Natural killer cell treated with Interleukin-12 subunit alpha and Interleukin-12 subunit beta and Interleukin-15 and Interleukin-18, amount 100 ng/mL, for 72 hours (primary cell): ENCODE measurements at regions not wholly inside any gene's neighbourhood (a gene's known extent, or its start where the extent isn't known, plus 50 kb on each side); places are given as distances from the start of the nearest gene placed in this dataset.
"Not testable (repeated sequence)": the region's sequence is repeated elsewhere in the genome, so short reads cannot be mapped to it uniquely, and the experiment has no call there.

Experiments used
- ATAC-seq, 2 donors: fragments of 150-1000 bp; cut with Tn5 transposase in 1 of 2; sonication (Bioruptor Pico), chemical (Tn5 transposase) in 1 of 2; 2 replicates each; pipeline ENCODE4 v1.10.0; 2021
- DNase-seq: peaks from one replicate; pipeline ENCODE4 v3.0.0; 2022; ENCODE audit warnings: low spot score
- H3K27ac Mint-ChIP-seq, 2 donors: 1 replicate in 1 of 2; 2 replicates in 1 of 2; pipeline ENCODE4 v1.8.0; 2022; ENCODE audit warnings: mixed read lengths in 2 of 2, mild to moderate bottlenecking in 1 of 2, moderate library complexity in 1 of 2
- H3K27me3 Mint-ChIP-seq, 2 donors: 1 replicate in 1 of 2; 2 replicates in 1 of 2; pipeline ENCODE4 v1.8.0; 2022; ENCODE audit warnings: mixed read lengths in 2 of 2
- H3K36me3 Mint-ChIP-seq: one replicate; pipeline ENCODE4 v1.8.0; 2022; ENCODE audit warnings: mixed read lengths
- H3K4me1 Mint-ChIP-seq, 2 donors: 1 replicate in 1 of 2; 2 replicates in 1 of 2; pipeline ENCODE4 v1.8.0; 2022; ENCODE audit warnings: low read depth in 2 of 2, mixed read lengths in 2 of 2, mild to moderate bottlenecking in 1 of 2
- H3K4me3 Mint-ChIP-seq: one replicate; pipeline ENCODE4 v1.8.0; 2022; ENCODE audit warnings: mixed read lengths
- H3K9me3 Mint-ChIP-seq: 2 replicates; pipeline ENCODE4 v1.8.0; 2022; ENCODE audit warnings: mixed read lengths

GRCh38 chr2:6107290-6107689 is 415.1 kb downstream of the SOX11 start:
- ATAC-seq (no peak), DNase-seq (no peak)
- Mint-ChIP-seq H3K36me3 (no peaks in the 10 kb centered on the region), H3K9me3 (peaks cover 10% of the 10 kb centered on the region), H3K4me3 (no peak overlapping the region), H3K27ac (no peak overlapping the region), H3K4me1 (no peaks in the 10 kb centered on the region), H3K27me3 (no peaks in the 10 kb centered on the region)

GRCh38 chr2:6109831-6110230 is 417.6 kb downstream of the SOX11 start:
- ATAC-seq = no peak
- Mint-ChIP-seq H3K4me3 (no peak overlapping the region), H3K4me1 (no peaks in the 10 kb centered on the region)

GRCh38 chr2:6111781-6112261 is 419.6 kb downstream of the SOX11 start:
- peaks cover 6% of the 10 kb centered on the region for H3K9me3 Mint-ChIP-seq
- H3K4me1 Mint-ChIP-seq = no peaks in the 10 kb centered on the region
- no peaks in the 10 kb centered on the region for H3K36me3 Mint-ChIP-seq
- H3K27me3 Mint-ChIP-seq = no peaks in the 10 kb centered on the region
- no peak overlapping the region for H3K27ac Mint-ChIP-seq
- no peak for DNase-seq
- ATAC-seq = no peak
- H3K4me3 Mint-ChIP-seq = no peak overlapping the region

More at GRCh38 chr2:6109831-6110230, 417.6 kb downstream of the SOX11 start:
- no peaks in the 10 kb centered on the region for H3K27me3 Mint-ChIP-seq
- H3K27ac Mint-ChIP-seq = no peak overlapping the region
- H3K9me3 Mint-ChIP-seq = peaks cover 6% of the 10 kb centered on the region
- H3K36me3 Mint-ChIP-seq = no peaks in the 10 kb centered on the region
- DNase-seq = no peak

- no peaks in the 10 kb centered on the region for H3K27me3 Mint-ChIP-seq
- no peak overlapping the region for H3K27ac Mint-ChIP-seq
- peaks cover 3% of the 10 kb centered on the region for H3K9me3 Mint-ChIP-seq
- no peaks in the 10 kb centered on the region for H3K4me1 Mint-ChIP-seq
- ATAC-seq = no peak
- H3K36me3 Mint-ChIP-seq = no peaks in the 10 kb centered on the region
- DNase-seq = no peak
- no peak overlapping the region for H3K4me3 Mint-ChIP-seq
Measured at GRCh38 chr2:6113786-6114185, 421.6 kb downstream of the SOX11 start.

- Mint-ChIP-seq H3K4me3 (no peak overlapping the region), H3K36me3 (no peaks in the 10 kb centered on the region), H3K27me3 (no peaks in the 10 kb centered on the region), H3K4me1 (no peaks in the 10 kb centered on the region), H3K9me3 (peaks cover 20% of the 10 kb centered on the region), H3K27ac (no peak overlapping the region)
- ATAC-seq (no peak), DNase-seq (no peak)
Measured at GRCh38 chr2:6127718-6128117, 435.5 kb downstream of the SOX11 start.

- Mint-ChIP-seq H3K27ac (no peak overlapping the region), H3K27me3 (no peaks in the 10 kb centered on the region), H3K4me1 (no peaks in the 10 kb centered on the region), H3K9me3 (peaks cover 9% of the 10 kb centered on the region), H3K4me3 (no peak overlapping the region), H3K36me3 (no peaks in the 10 kb centered on the region)
- no peak for DNase-seq
- no peak for ATAC-seq
Measured at GRCh38 chr2:6139142-6139541, 447.0 kb downstream of the SOX11 start.

GRCh38 chr2:6139916-6140315 is 447.7 kb downstream of the SOX11 start:
- ATAC-seq = no peak
- Mint-ChIP-seq H3K27me3 (no peaks in the 10 kb centered on the region), H3K36me3 (peaks cover 2% of the 10 kb centered on the region), H3K4me1 (no peaks in the 10 kb centered on the region), H3K9me3 (peaks cover 11% of the 10 kb centered on the region), H3K27ac (no peak overlapping the region), H3K4me3 (no peak overlapping the region)
- no peak for DNase-seq

- H3K9me3 Mint-ChIP-seq = peaks cover 12% of the 10 kb centered on the region
- no peaks in the 10 kb centered on the region for H3K4me1 Mint-ChIP-seq
- no peaks in the 10 kb centered on the region for H3K27me3 Mint-ChIP-seq
- DNase-seq (no peak), ATAC-seq (no peak)
- H3K4me3 Mint-ChIP-seq = no peak overlapping the region
- peaks cover 4% of the 10 kb centered on the region for H3K36me3 Mint-ChIP-seq
- no peak overlapping the region for H3K27ac Mint-ChIP-seq
Measured at GRCh38 chr2:6140509-6140908, 448.3 kb downstream of the SOX11 start.

GRCh38 chr2:6143812-6144211 is 451.6 kb downstream of the SOX11 start:
- Mint-ChIP-seq H3K27me3 (no peaks in the 10 kb centered on the region), H3K4me3 (no peak overlapping the region), H3K9me3 (peaks cover 7% of the 10 kb centered on the region), H3K4me1 (no peaks in the 10 kb centered on the region), H3K27ac (no peak overlapping the region), H3K36me3 (peaks cover 4% of the 10 kb centered on the region)
- ATAC-seq (no peak), DNase-seq (no peak)

- ATAC-seq, H3K4me1 Mint-ChIP-seq, H3K9me3 Mint-ChIP-seq, H3K36me3 Mint-ChIP-seq, H3K27ac Mint-ChIP-seq, H3K4me3 Mint-ChIP-seq, DNase-seq, H3K27me3 Mint-ChIP-seq: not testable (repeated sequence)
Measured at GRCh38 chr2:6147215-6147614, 455.0 kb downstream of the SOX11 start.

- H3K36me3 Mint-ChIP-seq = peaks cover 4% of the 10 kb centered on the region
- H3K27me3 Mint-ChIP-seq = no peaks in the 10 kb centered on the region
- ATAC-seq (no peak), DNase-seq (no peak)
- H3K4me3 Mint-ChIP-seq = no peak overlapping the region
- peaks cover 10% of the 10 kb centered on the region for H3K9me3 Mint-ChIP-seq
- H3K27ac Mint-ChIP-seq = no peak overlapping the region
- H3K4me1 Mint-ChIP-seq = no peaks in the 10 kb centered on the region
Measured at GRCh38 chr2:6148882-6149281, 456.7 kb downstream of the SOX11 start.

GRCh38 chr2:6159606-6160005 is 467.4 kb downstream of the SOX11 start:
- no peaks in the 10 kb centered on the region for H3K4me1 Mint-ChIP-seq

GRCh38 chr2:6163932-6164331 is 471.7 kb downstream of the SOX11 start:
- no peak overlapping the region for H3K27ac Mint-ChIP-seq
- no peaks in the 10 kb centered on the region for H3K4me1 Mint-ChIP-seq

More at GRCh38 chr2:6159606-6160005, 467.4 kb downstream of the SOX11 start:
- Mint-ChIP-seq H3K9me3 (peaks cover 6% of the 10 kb centered on the region), H3K27me3 (no peaks in the 10 kb centered on the region), H3K27ac (no peak overlapping the region), H3K4me3 (no peak overlapping the region), H3K36me3 (no peaks in the 10 kb centered on the region)
- DNase-seq = no peak
- ATAC-seq = no peak

GRCh38 chr2:6164986-6165747 is 473.0 kb downstream of the SOX11 start:
- Mint-ChIP-seq H3K4me1 (no peaks in the 10 kb centered on the region), H3K27me3 (no peaks in the 10 kb centered on the region), H3K36me3 (no peaks in the 10 kb centered on the region), H3K4me3 (no peak overlapping the region), H3K9me3 (peaks cover 3% of the 10 kb centered on the region), H3K27ac (no peak overlapping the region)
- ATAC-seq (no peak), DNase-seq (no peak)

More at GRCh38 chr2:6163932-6164331, 471.7 kb downstream of the SOX11 start:
- ATAC-seq = no peak
- peaks cover 3% of the 10 kb centered on the region for H3K9me3 Mint-ChIP-seq
- DNase-seq = no peak
- H3K4me3 Mint-ChIP-seq = no peak overlapping the region
- H3K27me3 Mint-ChIP-seq = no peaks in the 10 kb centered on the region
- no peaks in the 10 kb centered on the region for H3K36me3 Mint-ChIP-seq
